ENCODE measurements at regions not wholly inside any gene's neighbourhood (a gene's known extent, or its start where the extent isn't known, plus 50 kb on each side); places are given as distances from the start of the nearest gene placed in this dataset.

GRCh38 chr16:9599415-9600120, 508.1 kb downstream of the HAPSTR1 start:
- Histone ChIP-seq H3K9me3 (ENCODE audit: control insufficient read depth in 4 of 4, low read length in 3 of 4) (no peaks in the 10 kb centered on the region), H3K27ac (ENCODE audit: low read depth in 1 of 2, low read length in 2 of 2) (no peak overlapping the region), H3K4me1 (ENCODE audit: control insufficient read depth in 4 of 4, insufficient read depth in 4 of 4, low read length in 3 of 4) (no peaks in the 10 kb centered on the region), H3K4me3 (ENCODE audit: low read depth in 1 of 3, low read length in 3 of 3) (no peak overlapping the region), H3K27me3 (ENCODE audit: control insufficient read depth in 4 of 4, insufficient read depth in 4 of 4, low read length in 3 of 4) (no peaks in the 10 kb centered on the region), H3K9ac (ENCODE audit: low read depth in 1 of 2, low read length in 2 of 2) (no peak overlapping the region), H3K36me3 (ENCODE audit: control insufficient read depth in 4 of 4, insufficient read depth in 3 of 4, low read depth in 1 of 4, low read length in 3 of 4) (peaks cover 0 to 6% (median 3%) of the 10 kb centered on the region in 4 donors)
- 94% methylated on average over 8 of the region's 8 CpGs for WGBS
- TF ChIP-seq NR2F2 (IDR thresholded peaks at IDR 0.05) (no peak), HNF4G (IDR thresholded peaks at IDR 0.05) (no peak), EGR1 (IDR thresholded peaks at IDR 0.05; ENCODE audit: low read depth in 2 of 2) (no peak), RAD21 (IDR thresholded peaks at IDR 0.05) (no peak), YY1 (IDR thresholded peaks at IDR 0.05) (no peak), HNF4A (conservative IDR thresholded peaks at IDR 0.05) (no peak), RXRA (IDR thresholded peaks at IDR 0.05) (no peak), JUND (IDR thresholded peaks at IDR 0.05) (no peak), FOXA2 (IDR thresholded peaks at IDR 0.05) (no peak), FOXA1 (IDR thresholded peaks at IDR 0.05) (no peak), TAF1 (conservative IDR thresholded peaks at IDR 0.05) (no peak)
- TF ChIP-seq, protein P1, sequence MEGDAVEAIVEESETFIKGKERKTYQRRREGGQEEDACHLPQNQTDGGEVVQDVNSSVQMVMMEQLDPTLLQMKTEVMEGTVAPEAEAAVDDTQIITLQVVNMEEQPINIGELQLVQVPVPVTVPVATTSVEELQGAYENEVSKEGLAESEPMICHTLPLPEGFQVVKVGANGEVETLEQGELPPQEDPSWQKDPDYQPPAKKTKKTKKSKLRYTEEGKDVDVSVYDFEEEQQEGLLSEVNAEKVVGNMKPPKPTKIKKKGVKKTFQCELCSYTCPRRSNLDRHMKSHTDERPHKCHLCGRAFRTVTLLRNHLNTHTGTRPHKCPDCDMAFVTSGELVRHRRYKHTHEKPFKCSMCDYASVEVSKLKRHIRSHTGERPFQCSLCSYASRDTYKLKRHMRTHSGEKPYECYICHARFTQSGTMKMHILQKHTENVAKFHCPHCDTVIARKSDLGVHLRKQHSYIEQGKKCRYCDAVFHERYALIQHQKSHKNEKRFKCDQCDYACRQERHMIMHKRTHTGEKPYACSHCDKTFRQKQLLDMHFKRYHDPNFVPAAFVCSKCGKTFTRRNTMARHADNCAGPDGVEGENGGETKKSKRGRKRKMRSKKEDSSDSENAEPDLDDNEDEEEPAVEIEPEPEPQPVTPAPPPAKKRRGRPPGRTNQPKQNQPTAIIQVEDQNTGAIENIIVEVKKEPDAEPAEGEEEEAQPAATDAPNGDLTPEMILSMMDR (IDR thresholded peaks at IDR 0.05; ENCODE audit: low read depth, low read length, missing input control), result no peak
- TF ChIP-seq, protein P2, sequence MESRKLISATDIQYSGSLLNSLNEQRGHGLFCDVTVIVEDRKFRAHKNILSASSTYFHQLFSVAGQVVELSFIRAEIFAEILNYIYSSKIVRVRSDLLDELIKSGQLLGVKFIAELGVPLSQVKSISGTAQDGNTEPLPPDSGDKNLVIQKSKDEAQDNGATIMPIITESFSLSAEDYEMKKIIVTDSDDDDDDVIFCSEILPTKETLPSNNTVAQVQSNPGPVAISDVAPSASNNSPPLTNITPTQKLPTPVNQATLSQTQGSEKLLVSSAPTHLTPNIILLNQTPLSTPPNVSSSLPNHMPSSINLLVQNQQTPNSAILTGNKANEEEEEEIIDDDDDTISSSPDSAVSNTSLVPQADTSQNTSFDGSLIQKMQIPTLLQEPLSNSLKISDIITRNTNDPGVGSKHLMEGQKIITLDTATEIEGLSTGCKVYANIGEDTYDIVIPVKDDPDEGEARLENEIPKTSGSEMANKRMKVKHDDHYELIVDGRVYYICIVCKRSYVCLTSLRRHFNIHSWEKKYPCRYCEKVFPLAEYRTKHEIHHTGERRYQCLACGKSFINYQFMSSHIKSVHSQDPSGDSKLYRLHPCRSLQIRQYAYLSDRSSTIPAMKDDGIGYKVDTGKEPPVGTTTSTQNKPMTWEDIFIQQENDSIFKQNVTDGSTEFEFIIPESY (IDR thresholded peaks at IDR 0.05), result no peak
- TF ChIP-seq, protein P3, sequence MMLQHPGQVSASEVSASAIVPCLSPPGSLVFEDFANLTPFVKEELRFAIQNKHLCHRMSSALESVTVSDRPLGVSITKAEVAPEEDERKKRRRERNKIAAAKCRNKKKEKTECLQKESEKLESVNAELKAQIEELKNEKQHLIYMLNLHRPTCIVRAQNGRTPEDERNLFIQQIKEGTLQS (IDR thresholded peaks at IDR 0.05), result no peak
- TF ChIP-seq, protein P4, sequence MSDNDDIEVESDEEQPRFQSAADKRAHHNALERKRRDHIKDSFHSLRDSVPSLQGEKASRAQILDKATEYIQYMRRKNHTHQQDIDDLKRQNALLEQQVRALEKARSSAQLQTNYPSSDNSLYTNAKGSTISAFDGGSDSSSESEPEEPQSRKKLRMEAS (IDR thresholded peaks at IDR 0.05), result no peak
- no peak for DNase-seq (ENCODE audit: low spot score)

- Histone ChIP-seq H3K4me1 (ENCODE audit: control insufficient read depth in 4 of 4, insufficient read depth in 4 of 4, low read length in 3 of 4) (no peaks in the 10 kb centered on the region), H3K4me3 (ENCODE audit: low read depth in 1 of 3, low read length in 3 of 3) (no peak overlapping the region), H3K9ac (ENCODE audit: low read depth in 1 of 2, low read length in 2 of 2) (no peak overlapping the region), H3K36me3 (ENCODE audit: control insufficient read depth in 4 of 4, insufficient read depth in 3 of 4, low read depth in 1 of 4, low read length in 3 of 4) (peaks cover 0 to 4% (median 2%) of the 10 kb centered on the region in 4 donors), H3K27ac (ENCODE audit: low read depth in 1 of 2, low read length in 2 of 2) (no peak overlapping the region), H3K9me3 (ENCODE audit: control insufficient read depth in 4 of 4, low read length in 3 of 4) (no peaks in the 10 kb centered on the region), H3K27me3 (ENCODE audit: control insufficient read depth in 4 of 4, insufficient read depth in 4 of 4, low read length in 3 of 4) (no peaks in the 10 kb centered on the region)
- WGBS, result 85% methylated on average over 4 of the region's 4 CpGs
- no peak for DNase-seq (ENCODE audit: low spot score)
- TF ChIP-seq GABPA (IDR thresholded peaks at IDR 0.05 in 1 of 2, conservative IDR thresholded peaks at IDR 0.05 in 1 of 2) (no peak), EGR1 (IDR thresholded peaks at IDR 0.05; ENCODE audit: low read depth in 2 of 2) (no peak), JUND (IDR thresholded peaks at IDR 0.05) (no peak), NR2F2 (IDR thresholded peaks at IDR 0.05) (no peak), SP1 (IDR thresholded peaks at IDR 0.05) (no peak), HNF4A (conservative IDR thresholded peaks at IDR 0.05) (no peak), FOXA2 (IDR thresholded peaks at IDR 0.05) (no peak)
- TF ChIP-seq, protein P1 (IDR thresholded peaks at IDR 0.05; ENCODE audit: low read depth, low read length, missing input control), result no peak
- TF ChIP-seq, protein P2 (IDR thresholded peaks at IDR 0.05), result no peak
These were observed 510.7 kb downstream of the HAPSTR1 start for GRCh38 chr16:9602189-9602588.

Data from liver (tissue), 8 donors.